HG02943 (cell line): ENCODE measurements at regions not wholly inside any gene's neighbourhood (a gene's known extent, or its start where the extent isn't known, plus 50 kb on each side); places are given as distances from the start of the nearest gene placed in this dataset.
"Not testable (repeated sequence)": the region's sequence is repeated elsewhere in the genome, so short reads cannot be mapped to it uniquely, and the experiment has no call there.

Experiments used
- ATAC-seq: cut with Tn5 transposase; IDR thresholded peaks from one replicate; pipeline ENCODE4 v1.9.1; 2021; ENCODE audit warnings: mild to moderate bottlenecking, low read depth, moderate library complexity; ENCODE audit not compliant: unreplicated experiment

DNA sequence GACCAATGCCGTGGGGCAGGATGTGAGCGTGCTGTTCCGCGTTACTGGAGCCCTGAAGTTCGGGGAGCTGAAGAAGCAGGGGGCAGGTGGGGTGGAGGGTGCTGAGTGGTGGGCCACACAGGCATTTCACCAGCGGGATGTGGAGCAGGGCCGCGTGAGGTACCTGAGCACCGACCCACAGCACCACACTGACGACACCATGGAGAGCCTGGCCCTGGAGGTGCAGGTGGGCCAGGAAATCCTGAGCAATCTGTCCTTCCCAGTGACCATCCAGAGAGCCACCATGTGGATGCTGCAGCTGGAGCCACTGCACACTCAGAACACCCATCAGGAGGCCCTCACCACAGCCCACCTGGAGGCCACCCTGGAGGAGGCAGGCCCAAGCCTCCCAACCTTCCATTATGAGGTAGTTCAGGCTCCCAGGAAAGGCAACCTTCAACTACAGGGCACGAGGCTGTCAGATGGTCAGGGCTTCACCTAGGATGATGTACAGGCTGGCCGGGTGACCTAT, 179.6 kb downstream of the TBC1D2B start:
- no peak for ATAC-seq

DNA sequence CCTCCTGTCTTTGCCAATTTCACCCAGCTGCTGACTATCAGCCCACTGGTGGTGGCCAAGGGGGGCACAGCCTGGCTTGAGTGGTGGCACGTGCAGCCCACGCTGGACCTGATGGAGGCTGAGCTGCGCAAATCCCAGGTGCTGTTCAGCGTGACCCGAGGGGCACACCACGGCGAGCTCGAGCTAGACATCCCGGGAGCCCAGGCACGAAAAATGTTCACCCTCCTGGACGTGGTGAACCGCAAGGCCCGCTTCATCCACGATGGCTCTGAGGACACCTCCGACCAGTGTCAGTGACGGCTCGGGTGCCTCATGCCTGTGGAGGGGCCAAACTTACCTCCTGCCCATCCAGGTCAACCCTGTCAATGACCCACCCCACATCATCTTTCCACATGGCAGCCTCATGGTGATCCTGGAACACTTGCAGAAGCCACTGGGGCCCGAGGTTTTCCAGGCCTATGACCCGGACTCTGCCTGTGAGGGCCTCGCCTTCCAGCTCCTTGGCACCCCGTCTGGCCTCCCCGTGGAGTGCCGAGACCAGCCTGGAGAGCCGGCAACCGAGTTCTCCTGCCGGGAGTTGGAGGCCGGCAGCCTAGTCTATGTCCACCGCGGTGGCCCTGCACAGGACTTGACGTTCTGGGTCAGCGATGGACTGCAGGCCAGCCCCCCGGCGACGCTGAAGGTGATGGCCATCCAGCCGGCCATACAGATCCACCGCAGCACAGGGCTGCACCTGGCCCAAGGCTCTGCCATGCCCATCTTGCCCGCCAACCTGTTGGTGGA, 180.2 kb downstream of the TBC1D2B start:
- ATAC-seq: not testable (repeated sequence)

DNA sequence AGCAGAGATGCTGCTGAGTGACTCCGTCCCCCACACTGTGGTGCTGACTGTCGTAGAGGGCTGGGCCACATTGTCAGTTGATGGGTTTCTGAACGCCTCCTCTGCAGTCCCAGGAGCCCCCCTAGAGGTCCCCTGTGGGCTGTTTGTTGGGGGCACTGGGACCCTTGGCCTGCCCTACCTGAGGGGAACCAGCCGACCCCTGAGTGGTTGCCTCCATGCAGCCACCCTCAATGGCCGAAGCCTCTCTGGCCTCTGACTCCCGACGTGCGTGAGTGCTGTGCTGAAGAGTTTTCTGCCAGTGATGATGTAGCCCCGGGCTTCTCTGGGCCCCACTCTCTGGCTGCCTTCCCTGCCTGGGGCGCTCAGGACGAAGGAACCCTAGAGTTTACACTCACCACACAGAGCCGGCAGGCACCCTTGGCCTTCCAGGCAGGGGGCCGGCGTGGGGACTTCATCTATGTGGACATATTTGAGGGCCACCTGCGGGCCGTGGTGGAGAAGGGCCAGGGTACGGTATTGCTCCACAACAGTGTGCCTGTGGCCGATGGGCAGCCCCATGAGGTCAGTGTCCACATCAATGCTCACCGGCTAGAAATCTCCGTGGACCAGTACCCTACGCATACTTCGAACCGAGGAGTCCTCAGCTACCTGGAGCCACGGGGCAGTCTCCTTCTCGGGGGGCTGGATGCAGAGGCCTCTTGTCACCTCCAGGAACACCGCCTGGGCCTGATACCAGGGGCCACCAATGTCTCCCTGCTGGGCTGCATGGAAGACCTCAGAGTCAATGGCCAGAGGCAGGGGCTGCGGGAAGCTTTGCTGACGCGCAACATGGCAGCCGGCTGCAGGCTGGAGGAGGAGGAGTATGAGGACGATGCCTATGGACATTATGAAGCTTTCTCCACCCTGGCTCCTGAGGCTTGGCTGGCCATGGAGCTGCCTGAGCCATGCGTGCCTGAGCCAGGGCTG, 181.1 kb downstream of the TBC1D2B start:
- not testable (repeated sequence) for ATAC-seq

DNA sequence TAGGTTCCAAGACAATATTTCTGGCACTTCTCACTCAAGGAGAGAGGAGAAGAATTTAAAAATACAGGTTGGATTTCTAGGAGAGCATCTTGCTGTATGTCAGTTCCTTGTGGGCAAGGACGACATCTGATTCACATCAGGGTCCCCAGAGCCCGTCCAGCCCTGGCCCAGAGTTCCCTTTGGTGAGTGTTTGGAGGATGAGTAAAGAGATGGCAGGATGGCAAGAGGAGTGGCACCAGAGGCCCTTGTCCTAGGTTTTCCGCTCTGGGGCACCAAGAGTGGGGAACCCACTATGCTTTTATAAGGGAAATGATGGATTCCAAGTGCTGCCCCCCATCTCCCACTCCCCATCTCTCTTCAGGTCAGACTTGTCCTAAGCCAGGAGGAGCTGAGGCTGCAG, 181.8 kb downstream of the TBC1D2B start:
- ATAC-seq: no peak

DNA sequence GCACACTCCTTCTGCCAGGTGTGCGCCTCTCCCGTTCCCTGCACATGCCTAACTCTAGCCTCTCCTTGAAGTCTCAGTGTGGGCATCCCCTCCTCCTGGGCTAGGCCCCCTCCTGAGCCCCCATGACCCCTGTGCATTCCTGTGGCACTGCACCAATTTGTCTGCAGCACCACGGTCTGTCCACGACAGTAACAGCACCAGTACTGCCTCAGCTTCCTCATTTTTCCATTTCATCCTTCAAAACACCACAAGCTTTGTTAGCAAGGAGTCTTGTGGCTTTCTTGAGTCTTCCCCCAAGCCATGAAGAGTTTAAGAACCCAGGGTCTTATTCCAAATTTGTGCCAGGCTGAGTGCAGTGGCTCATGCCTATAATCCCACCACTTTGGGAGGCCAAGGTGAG, 182.4 kb downstream of the TBC1D2B start:
- not testable (repeated sequence) for ATAC-seq

DNA sequence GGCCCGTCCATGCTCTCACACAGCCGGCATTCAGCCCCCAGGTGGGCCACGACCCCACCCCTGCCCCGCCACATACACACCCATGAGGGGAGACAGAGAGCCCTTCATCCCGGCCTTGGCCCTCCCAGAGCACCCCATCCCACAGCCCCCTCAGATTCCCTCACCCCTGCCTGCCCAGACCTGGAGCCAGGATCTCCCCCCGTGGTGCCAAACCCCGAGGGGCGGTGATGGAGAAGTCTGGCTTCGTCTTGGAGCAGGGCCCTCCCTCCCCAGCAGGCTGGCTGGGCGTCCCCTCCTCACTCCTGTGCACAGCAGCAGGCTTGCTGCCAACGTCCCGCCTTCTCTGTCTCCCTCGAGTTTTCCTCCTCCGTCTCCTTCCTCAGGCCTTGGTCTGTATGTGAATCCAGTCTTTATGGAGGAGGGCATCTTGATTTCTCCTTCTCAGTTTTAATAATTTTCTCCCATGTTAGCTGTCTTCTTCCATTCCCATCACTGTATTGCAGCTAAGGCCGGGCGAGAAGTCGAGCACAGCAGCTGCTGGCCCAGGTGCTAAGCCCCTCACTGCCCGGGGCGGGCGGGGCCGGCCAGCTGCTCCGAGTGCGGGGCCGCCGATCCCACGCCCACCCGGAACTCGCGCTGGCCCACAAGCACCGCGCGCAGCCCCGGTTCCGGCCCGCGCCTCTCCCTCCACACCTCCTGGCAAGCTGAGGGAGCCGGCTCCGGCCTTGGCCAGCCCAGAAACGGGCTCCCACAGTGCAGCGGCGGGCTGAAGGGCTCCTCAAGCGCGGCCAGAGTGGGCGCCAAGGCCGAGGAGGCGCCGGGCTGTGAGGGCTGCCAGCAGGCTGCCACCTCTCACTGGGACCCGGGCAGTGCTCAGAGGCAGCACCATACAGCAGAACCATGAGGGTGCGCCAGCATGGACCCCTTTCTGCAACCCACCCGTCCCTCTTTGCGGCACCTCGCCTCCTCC, 183.6 kb downstream of the TBC1D2B start:
- ATAC-seq: not testable (repeated sequence)

DNA sequence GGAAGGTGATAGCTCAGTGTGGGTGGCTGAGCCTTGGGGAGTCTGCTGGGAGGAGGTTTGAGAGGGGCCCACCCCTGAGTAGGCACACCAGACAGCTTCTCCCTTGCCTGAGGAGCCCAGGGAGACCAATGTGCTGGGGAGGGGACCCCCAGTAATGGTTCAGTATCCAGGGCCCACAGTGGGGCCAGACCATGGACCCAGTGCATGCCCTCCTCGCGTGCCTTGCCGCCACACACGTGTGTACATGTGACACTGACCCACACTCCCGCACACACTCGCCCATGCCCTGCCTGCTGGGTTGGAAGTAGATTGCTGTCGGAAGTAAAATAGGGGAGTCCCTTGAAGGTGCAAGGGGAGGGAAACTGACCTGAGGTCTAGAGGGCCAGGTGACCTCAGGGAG, 184.3 kb downstream of the TBC1D2B start:
- not testable (repeated sequence) for ATAC-seq

DNA sequence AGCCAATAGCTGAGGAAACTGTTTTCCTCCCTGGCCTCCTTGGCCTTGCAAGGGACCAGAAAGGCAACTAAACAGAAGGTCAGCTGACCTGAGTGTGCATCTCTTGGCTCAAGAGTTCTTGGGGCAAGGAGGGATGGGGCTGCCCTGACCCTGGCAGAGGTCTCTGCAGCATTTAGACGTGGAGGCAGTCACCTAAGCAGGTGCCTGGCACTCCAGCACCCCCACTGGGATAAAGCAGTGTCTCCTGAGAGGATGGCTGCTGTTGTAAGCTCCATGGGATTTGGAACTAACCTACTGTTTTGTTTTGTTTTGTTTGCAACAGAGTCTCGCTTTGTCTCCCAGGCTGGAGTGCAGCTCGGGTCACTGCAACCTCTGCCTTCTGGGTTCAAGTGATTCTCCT, 185.2 kb downstream of the TBC1D2B start:
- ATAC-seq: no peak

DNA sequence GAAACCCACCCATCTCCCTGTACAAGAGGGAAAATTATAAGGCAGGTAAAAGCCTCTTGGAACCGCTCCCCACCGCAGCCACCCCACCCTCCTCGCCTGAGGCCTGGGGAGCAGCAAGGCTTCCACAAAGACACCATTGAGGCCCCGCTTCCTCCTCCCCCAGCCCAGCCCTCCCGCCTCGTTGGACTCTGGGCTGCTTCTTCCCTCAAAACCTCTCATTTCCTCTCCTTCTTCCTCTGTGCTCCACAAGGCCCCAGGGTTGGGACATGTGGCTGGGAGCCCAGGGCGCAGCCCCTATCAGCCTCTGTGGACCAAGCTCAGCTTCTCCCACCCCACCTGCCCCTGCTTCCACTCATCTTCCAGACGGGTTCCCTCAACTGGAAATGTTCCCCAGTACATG, 185.6 kb downstream of the TBC1D2B start:
- ATAC-seq: not testable (repeated sequence)

DNA sequence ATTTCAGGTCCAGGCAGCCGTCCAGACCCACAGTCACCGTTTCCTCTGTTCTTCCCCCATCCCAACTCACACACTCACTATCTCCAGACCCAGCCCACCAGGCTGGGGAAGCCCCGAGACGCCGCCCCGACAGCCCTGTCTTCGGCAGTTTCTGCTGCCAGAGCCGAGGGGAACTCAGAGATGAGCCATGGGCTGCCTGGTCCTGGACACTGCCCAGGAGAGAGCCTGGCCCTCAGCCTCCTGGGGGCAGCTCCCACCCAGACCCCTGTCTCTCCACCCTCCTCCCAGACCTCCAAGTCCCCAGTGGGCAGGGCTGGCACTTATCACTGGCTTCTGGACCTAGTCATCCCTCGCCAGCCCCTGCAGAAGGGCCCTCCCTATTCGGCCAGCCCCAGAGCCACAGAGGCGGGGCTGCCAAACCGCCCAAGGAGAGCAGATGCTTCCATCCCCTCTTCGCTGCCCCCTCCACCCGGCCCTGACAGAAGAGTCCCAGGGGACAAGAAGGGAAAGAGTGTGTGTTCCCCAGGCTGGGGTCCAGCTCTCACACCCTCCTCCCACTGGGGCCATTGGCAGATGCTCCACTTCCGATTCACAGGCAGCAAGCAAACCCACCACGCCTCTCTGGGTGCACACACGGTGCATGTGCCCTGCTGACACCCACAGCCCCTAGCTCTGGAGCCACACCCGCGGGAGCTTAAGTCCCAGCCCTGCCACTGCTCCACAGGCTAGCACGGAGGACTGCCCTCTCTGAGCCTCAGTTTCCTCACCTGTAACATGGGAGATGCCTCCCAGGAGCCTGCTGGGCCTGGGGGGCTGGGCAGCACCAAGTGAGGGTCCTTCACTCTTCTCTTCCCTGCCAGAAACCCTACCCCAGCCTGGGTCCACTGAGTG, 186.4 kb downstream of the TBC1D2B start:
- peak; percentile 67 for ATAC-seq

DNA sequence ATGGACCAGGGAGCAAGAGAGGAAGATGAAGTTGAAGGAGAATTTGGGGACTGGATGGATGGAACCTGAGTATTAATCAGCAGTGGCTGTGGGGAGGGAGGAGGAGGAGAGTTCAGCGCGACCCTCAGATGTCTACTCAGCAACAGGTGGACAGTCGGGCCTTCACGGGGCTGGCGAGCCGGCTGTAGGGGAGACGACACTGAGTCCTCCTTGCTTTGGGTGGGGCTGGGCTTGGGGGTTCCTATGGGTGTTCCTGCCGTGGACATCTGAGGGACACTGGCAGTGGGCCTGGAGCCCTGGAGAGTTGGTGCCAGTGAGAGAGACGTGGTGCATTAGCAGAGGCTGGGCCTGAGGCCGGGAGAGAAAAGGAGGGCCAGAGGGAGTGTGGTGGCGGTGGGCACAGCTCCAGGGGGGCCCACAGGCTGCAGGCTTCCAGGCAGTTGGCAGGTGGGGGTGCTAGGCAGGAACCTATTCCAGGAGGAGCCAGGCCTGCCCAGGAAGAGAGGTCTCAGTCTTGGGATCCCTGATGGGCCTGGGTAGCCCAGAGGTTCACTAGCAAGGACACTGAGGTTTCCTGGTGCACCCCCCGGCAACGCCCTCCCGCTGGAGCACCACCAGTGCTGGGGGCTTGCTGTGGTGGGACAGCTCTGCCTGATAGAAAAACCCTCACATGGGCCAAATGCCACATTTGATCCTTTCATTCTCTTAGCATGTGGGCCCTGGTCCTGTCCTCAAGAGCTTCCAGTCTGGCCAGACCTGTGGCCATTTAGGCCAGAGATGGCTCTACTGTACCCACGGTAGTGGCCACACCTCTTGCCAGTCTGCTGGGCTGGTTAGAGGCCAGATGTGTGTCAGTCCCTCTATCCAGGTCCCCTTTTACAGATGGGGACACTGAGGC, 187.4 kb downstream of the TBC1D2B start:
- ATAC-seq: not testable (repeated sequence)

DNA sequence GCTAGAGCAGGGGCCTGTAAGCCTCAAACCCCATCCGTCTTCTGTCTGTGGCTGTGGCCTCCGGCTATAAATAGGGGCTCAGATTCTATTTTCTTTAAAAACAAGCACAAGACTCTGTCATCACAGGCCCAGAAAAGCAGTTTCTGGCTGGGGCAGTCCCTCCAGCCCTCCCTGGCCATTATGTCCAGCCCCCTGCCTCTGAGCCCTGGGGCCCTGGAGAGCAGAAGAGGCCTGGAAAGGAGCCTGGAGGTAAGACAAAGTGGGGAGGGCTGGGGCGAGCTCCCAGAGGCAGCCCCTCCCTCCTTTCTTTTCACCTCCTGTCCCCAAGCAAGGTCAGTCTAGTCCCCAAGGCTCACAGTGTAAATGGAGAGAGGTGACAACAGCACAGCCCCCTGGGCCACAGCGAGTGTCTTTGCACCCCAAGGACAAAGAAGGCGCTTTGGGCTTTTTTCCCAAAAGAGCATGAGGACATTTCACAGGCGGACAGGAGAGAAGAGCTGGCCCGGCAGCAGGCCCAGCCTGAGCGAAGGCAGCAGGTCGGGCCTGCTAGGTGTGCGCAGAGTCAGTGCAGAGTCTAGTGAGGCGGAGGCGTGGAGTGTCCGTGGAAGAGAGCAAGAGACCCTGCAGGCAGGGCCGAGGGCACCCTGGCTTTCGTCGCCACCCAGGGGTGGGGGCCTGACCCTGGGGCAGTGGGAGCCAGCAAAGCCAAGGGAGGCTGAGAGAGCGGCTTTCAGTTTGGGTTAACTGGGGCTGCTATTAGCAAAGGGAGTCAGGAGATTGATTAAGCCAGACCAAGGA, 188.3 kb downstream of the TBC1D2B start:
- no peak for ATAC-seq

DNA sequence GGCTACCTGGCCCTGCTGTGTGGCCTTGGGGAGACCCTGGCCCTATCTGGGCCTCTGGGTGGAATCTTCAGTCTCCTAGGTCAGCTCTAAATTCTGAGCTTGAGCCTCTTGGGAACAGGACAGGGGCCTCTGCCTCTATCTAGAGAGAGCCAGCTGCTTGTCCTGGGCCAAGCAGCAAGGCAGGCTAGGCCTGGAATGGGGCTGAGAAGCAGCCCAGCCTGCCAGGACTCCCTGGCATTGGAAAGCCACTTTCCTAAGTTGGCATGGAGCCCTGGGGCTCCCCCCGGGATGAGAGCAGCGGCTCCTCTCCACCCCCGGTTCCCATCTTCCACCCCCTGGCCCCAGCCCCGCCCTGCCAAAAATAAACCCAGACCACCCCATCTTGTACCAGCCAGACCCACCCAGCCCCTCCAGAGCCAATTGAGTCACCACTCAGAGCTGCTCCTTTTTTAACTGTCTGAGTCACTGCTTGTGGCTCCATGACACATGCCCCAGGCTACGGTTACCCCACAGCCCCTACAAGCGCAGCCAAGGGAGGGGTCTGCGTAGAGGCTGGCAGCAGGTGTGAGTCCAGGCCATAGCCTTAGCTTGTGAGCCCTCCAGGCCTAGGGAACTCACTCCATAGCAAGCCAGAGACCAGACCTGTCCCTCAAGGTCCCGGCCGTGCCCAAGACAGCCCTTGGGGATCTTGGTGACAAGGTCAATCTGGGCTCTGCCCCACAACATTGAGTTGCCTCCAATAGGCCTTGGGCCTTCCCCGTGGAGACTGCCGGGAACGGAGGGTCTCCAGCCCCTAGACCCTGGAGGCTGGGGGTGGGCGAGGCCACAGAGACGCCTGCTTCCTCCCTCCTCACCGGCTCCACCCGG, 189.7 kb downstream of the TBC1D2B start:
- ATAC-seq: not testable (repeated sequence)

DNA sequence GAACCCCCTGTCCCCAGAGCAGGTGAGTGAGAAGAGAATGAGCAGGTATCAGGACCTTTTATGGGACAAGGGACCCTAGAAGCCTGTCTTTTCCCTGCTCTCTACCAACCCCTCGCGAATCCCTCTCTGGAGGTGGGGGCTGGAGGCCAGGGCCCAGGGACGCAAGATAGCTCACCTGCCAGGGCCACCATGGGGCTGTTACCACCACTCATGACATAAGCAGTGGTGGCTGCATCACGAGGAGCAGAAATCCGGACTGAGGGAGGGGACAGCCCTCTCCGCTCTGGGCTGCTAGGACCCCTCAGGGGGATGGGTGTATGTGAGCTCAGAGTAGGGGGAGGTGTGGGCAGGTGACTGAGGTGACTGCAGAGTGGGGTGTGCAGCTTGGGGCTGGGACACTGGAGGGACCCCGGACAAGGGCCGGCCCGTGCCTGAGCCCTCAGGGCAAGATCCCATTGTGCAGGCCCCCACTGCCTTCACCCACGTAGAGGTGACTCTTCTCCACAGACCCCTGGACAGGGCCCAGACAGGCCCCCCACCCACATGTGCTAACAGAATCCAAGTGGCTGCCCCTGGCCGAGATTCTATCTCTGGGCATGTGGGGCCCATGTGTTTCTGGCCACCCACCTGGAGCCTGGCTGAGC, 190.6 kb downstream of the TBC1D2B start:
- ATAC-seq: no peak

DNA sequence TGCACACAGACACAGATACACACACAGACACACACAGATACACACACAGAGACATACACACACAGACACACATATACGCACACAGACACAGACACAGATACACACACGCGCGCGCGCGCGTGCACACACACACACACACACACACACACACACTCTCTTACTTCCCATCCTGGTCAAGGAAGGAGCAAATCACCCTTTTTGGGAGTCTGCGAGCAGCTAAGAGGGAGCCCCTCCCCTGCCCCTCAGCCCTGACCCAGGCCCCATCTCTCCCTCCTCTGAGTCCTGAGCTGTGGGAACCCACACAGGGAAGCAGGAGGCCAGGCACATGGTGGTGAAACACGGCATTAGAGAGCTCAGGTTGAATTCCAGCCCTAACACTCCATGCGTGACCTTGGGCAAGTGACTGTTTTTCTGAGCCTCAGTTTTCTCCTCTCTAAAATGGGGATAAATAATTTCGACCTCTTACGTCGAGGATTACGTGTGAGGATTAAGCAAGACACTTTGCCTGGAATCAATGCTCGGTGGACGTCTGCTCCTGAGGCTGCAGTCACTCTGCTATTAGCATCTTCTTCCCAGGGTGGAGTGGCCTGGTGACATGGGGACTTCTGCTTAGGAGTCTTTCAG, 191.5 kb downstream of the TBC1D2B start:
- ATAC-seq: not testable (repeated sequence)
